ENCODE measurements at regions not wholly inside any gene's neighbourhood (a gene's known extent, or its start where the extent isn't known, plus 50 kb on each side); places are given as distances from the start of the nearest gene placed in this dataset.

- no peak for TF ChIP-seq NR1H2 (CRISPR knock-in tag; IDR thresholded peaks at IDR 0.05)
- no peak for TF ChIP-seq ZBTB26 (CRISPR knock-in tag; IDR thresholded peaks at IDR 0.05)
- TF ChIP-seq CTCF (IDR thresholded peaks at IDR 0.05 in 2 of 3, conservative IDR thresholded peaks at IDR 0.05 in 1 of 3; ENCODE audit: insufficient read depth in 2 of 3, low read depth in 1 of 3, low read length in 3 of 3): no peak
- no peak for TF ChIP-seq ZNF398 (CRISPR knock-in tag; IDR thresholded peaks at IDR 0.05)
- no peak for TF ChIP-seq HMGXB4 (CRISPR knock-in tag; IDR thresholded peaks at IDR 0.05)
These were observed 328.9 kb downstream of the NUF2 start for GRCh38 chr1:163650624-163651023.

All from K562 (cell line).